ENCODE measurements at regions not wholly inside any gene's neighbourhood (a gene's known extent, or its start where the extent isn't known, plus 50 kb on each side); places are given as distances from the start of the nearest gene placed in this dataset.

DNA sequence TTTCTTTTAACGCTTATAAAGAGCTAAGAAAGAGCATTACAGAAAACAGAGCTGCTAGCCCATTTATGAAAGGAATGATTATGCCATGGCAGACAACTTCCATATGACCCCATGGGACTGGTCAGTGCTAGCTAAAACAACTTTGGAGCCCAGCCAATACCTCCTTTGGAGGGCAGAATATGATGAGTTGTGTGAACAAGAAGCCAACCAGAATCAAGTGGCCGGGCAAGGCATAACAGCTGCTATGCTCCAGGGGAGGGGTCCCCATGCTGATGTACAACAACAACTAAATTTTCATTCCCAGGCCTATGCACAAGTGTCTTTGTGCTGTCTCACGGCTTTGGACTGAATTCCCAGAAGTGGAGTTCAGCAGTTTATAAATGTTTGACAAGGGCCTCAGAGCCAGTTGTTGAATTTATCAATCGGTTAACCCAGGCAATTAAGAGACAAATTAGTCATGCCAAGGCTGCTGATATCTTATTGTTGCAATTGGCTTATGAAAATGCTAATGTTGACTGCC is 65.0 kb upstream of the ASCC3 start:
- no peak for TF ChIP-seq CTCF (IDR thresholded peaks at IDR 0.05)
- TF ChIP-seq POLR2AphosphoS5 (IDR thresholded peaks at IDR 0.05): no peak
- TF ChIP-seq POLR2A (IDR thresholded peaks at IDR 0.05): no peak
- no peak for TF ChIP-seq EP300 (IDR thresholded peaks at IDR 0.05)
